ENCODE measurements at regions not wholly inside any gene's neighbourhood (a gene's known extent, or its start where the extent isn't known, plus 50 kb on each side); places are given as distances from the start of the nearest gene placed in this dataset.

DNA sequence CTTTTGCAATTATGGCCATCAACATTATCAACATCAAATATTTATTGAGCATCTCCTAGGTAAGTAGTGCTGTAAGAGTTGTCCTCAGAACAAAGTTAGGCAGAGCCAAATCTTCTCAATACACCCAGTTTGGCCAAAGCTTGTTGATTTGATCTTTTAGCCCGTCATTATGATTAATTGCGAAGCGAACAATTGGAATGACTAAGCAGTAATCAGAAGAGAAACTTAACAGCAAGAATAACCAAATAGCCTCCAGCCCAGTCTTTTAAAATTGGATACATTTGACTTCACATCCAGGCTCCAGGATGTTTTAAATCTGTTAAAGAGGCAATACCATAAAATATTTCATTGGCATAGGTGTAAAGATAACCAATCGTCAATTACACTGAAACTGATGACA is 1156.0 kb downstream of the OLFM4 start (continued):
- no peak for TF ChIP-seq HNF4A (conservative IDR thresholded peaks at IDR 0.05)
- TF ChIP-seq NR2F2 (IDR thresholded peaks at IDR 0.05) = no peak
- no peak for TF ChIP-seq FOXA2 (IDR thresholded peaks at IDR 0.05)
- no peak for TF ChIP-seq TAF1 (conservative IDR thresholded peaks at IDR 0.05)

DNA sequence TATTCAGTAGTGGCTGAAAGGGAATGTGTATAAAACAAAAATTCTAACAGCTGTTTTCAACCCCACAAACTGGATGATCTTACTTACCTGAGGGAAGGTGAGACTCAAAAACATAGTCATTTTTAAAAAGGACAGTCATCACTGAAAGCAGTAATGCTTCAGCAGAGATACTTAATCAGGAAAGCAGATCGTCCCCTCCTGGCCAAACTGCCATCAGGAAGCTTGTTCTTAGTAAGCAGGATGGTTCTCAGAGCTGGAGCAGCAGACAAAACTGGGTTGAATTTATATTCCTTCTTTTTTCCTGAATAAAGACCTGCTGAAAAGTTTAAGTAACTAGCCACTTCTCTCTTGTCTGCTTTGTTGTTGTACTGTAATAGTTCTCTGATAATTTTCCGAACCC is 1156.5 kb downstream of the OLFM4 start:
- H3K4me3 ChIP-seq (ENCODE audit: low read depth in 1 of 3, low read length in 3 of 3) = no peak overlapping the region
- no peak overlapping the region for H3K9ac ChIP-seq (ENCODE audit: low read depth in 1 of 2, low read length in 2 of 2)
- H3K36me3 ChIP-seq (ENCODE audit: control insufficient read depth in 4 of 4, insufficient read depth in 3 of 4, low read depth in 1 of 4, low read length in 3 of 4) = no peaks in the 10 kb centered on the region
- H3K9me3 ChIP-seq (ENCODE audit: control insufficient read depth in 4 of 4, low read length in 3 of 4) = no peaks in the 10 kb centered on the region
- H3K27ac ChIP-seq (ENCODE audit: low read depth in 1 of 2, low read length in 2 of 2) = no peak overlapping the region
- H3K27me3 ChIP-seq (ENCODE audit: control insufficient read depth in 4 of 4, insufficient read depth in 4 of 4, low read length in 3 of 4) = peaks cover 0 to 3% (median 0%) of the 10 kb centered on the region in 4 donors
- 71% methylated on average over 2 of the region's 2 CpGs for WGBS
- H3K4me1 ChIP-seq (ENCODE audit: control insufficient read depth in 4 of 4, insufficient read depth in 4 of 4, low read length in 3 of 4) = no peaks in the 10 kb centered on the region
- no peak for DNase-seq (ENCODE audit: low spot score)
- TF ChIP-seq HNF4G (IDR thresholded peaks at IDR 0.05) (no peak), FOXA2 (IDR thresholded peaks at IDR 0.05) (no peak), TAF1 (conservative IDR thresholded peaks at IDR 0.05) (no peak), JUND (IDR thresholded peaks at IDR 0.05) (no peak)

DNA sequence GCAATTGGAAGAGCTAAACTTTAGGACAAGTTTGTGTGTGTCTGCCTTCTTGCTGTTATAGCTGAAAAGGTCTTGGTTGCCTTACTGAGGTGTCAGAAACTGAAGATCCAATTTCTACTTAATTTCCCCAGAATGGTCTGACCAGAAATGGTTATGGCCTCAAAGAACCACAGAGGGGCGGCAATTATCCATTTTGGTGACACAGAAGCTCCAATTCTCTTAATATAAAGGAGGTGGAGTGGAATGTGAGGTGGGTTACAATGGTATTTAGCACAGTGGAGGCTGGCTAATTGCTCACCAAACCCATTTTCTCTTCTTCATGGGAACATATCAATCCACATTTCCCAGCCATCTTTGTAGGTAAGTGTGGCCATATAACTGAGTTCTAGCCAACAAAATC is 1157.2 kb downstream of the OLFM4 start:
- Histone ChIP-seq H3K9me3 (ENCODE audit: control insufficient read depth in 4 of 4, low read length in 3 of 4) (no peaks in the 10 kb centered on the region), H3K4me3 (ENCODE audit: low read depth in 1 of 3, low read length in 3 of 3) (no peak overlapping the region), H3K4me1 (ENCODE audit: control insufficient read depth in 4 of 4, insufficient read depth in 4 of 4, low read length in 3 of 4) (no peaks in the 10 kb centered on the region), H3K27ac (ENCODE audit: low read depth in 1 of 2, low read length in 2 of 2) (no peak overlapping the region), H3K36me3 (ENCODE audit: control insufficient read depth in 4 of 4, insufficient read depth in 3 of 4, low read depth in 1 of 4, low read length in 3 of 4) (no peaks in the 10 kb centered on the region), H3K27me3 (ENCODE audit: control insufficient read depth in 4 of 4, insufficient read depth in 4 of 4, low read length in 3 of 4) (no peaks in the 10 kb centered on the region), H3K9ac (ENCODE audit: low read depth in 1 of 2, low read length in 2 of 2) (no peak overlapping the region)
- WGBS = 49% methylated on average over 1 of the region's 1 CpG
- TF ChIP-seq TAF1 (conservative IDR thresholded peaks at IDR 0.05) = no peak
- TF ChIP-seq, protein P1, sequence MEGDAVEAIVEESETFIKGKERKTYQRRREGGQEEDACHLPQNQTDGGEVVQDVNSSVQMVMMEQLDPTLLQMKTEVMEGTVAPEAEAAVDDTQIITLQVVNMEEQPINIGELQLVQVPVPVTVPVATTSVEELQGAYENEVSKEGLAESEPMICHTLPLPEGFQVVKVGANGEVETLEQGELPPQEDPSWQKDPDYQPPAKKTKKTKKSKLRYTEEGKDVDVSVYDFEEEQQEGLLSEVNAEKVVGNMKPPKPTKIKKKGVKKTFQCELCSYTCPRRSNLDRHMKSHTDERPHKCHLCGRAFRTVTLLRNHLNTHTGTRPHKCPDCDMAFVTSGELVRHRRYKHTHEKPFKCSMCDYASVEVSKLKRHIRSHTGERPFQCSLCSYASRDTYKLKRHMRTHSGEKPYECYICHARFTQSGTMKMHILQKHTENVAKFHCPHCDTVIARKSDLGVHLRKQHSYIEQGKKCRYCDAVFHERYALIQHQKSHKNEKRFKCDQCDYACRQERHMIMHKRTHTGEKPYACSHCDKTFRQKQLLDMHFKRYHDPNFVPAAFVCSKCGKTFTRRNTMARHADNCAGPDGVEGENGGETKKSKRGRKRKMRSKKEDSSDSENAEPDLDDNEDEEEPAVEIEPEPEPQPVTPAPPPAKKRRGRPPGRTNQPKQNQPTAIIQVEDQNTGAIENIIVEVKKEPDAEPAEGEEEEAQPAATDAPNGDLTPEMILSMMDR (IDR thresholded peaks at IDR 0.05; ENCODE audit: low read depth, low read length, missing input control) = no peak
- TF ChIP-seq FOXA2 (IDR thresholded peaks at IDR 0.05) = no peak
- no peak for TF ChIP-seq RXRA (IDR thresholded peaks at IDR 0.05)
- TF ChIP-seq GABPA (IDR thresholded peaks at IDR 0.05 in 1 of 2, conservative IDR thresholded peaks at IDR 0.05 in 1 of 2) = no peak
- TF ChIP-seq JUND (IDR thresholded peaks at IDR 0.05) = no peak
- TF ChIP-seq, protein P2, sequence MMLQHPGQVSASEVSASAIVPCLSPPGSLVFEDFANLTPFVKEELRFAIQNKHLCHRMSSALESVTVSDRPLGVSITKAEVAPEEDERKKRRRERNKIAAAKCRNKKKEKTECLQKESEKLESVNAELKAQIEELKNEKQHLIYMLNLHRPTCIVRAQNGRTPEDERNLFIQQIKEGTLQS (IDR thresholded peaks at IDR 0.05) = no peak
- no peak for TF ChIP-seq YY1 (IDR thresholded peaks at IDR 0.05)
- no peak for TF ChIP-seq EGR1 (IDR thresholded peaks at IDR 0.05; ENCODE audit: low read depth in 2 of 2)
- TF ChIP-seq HNF4A (conservative IDR thresholded peaks at IDR 0.05) = no peak
- no peak for TF ChIP-seq NR2F2 (IDR thresholded peaks at IDR 0.05)
- TF ChIP-seq, protein P3, sequence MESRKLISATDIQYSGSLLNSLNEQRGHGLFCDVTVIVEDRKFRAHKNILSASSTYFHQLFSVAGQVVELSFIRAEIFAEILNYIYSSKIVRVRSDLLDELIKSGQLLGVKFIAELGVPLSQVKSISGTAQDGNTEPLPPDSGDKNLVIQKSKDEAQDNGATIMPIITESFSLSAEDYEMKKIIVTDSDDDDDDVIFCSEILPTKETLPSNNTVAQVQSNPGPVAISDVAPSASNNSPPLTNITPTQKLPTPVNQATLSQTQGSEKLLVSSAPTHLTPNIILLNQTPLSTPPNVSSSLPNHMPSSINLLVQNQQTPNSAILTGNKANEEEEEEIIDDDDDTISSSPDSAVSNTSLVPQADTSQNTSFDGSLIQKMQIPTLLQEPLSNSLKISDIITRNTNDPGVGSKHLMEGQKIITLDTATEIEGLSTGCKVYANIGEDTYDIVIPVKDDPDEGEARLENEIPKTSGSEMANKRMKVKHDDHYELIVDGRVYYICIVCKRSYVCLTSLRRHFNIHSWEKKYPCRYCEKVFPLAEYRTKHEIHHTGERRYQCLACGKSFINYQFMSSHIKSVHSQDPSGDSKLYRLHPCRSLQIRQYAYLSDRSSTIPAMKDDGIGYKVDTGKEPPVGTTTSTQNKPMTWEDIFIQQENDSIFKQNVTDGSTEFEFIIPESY (IDR thresholded peaks at IDR 0.05) = no peak
- no peak for TF ChIP-seq RAD21 (IDR thresholded peaks at IDR 0.05)
- TF ChIP-seq FOXA1 (IDR thresholded peaks at IDR 0.05) = no peak
- TF ChIP-seq, protein P4, sequence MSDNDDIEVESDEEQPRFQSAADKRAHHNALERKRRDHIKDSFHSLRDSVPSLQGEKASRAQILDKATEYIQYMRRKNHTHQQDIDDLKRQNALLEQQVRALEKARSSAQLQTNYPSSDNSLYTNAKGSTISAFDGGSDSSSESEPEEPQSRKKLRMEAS (IDR thresholded peaks at IDR 0.05) = no peak
- TF ChIP-seq, protein P5, sequence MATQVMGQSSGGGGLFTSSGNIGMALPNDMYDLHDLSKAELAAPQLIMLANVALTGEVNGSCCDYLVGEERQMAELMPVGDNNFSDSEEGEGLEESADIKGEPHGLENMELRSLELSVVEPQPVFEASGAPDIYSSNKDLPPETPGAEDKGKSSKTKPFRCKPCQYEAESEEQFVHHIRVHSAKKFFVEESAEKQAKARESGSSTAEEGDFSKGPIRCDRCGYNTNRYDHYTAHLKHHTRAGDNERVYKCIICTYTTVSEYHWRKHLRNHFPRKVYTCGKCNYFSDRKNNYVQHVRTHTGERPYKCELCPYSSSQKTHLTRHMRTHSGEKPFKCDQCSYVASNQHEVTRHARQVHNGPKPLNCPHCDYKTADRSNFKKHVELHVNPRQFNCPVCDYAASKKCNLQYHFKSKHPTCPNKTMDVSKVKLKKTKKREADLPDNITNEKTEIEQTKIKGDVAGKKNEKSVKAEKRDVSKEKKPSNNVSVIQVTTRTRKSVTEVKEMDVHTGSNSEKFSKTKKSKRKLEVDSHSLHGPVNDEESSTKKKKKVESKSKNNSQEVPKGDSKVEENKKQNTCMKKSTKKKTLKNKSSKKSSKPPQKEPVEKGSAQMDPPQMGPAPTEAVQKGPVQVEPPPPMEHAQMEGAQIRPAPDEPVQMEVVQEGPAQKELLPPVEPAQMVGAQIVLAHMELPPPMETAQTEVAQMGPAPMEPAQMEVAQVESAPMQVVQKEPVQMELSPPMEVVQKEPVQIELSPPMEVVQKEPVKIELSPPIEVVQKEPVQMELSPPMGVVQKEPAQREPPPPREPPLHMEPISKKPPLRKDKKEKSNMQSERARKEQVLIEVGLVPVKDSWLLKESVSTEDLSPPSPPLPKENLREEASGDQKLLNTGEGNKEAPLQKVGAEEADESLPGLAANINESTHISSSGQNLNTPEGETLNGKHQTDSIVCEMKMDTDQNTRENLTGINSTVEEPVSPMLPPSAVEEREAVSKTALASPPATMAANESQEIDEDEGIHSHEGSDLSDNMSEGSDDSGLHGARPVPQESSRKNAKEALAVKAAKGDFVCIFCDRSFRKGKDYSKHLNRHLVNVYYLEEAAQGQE (IDR thresholded peaks at IDR 0.05) = no peak
- no peak for TF ChIP-seq SP1 (IDR thresholded peaks at IDR 0.05)
- no peak for TF ChIP-seq HNF4G (IDR thresholded peaks at IDR 0.05)
- DNase-seq (ENCODE audit: low spot score) = no peak
